H9 (cell line): ENCODE measurements at regions not wholly inside any gene's neighbourhood (a gene's known extent, or its start where the extent isn't known, plus 50 kb on each side); places are given as distances from the start of the nearest gene placed in this dataset.

ENCODE experiments used
- DNase-seq: peaks from one replicate; pipeline ENCODE4 v3.0.0-alpha.2; 2017
- H2AFZ ChIP-seq: one replicate; pipeline ENCODE4 v1.6.1; 2013; ENCODE audit warnings: mild to moderate bottlenecking, low read length, control low read depth, moderate library complexity
- H2AK5ac ChIP-seq: 2 replicates; pipeline ENCODE4 v1.6.1; 2013; ENCODE audit warnings: low read length, control low read depth, mixed read lengths; ENCODE audit not compliant: insufficient read length
- H2BK120ac ChIP-seq: one replicate; pipeline ENCODE4 v1.6.1; 2013; ENCODE audit warnings: low read depth, mild to moderate bottlenecking, low read length, control low read depth, inconsistent platforms; ENCODE audit not compliant: poor library complexity, severe bottlenecking
- H2BK12ac ChIP-seq: 2 replicates; pipeline ENCODE4 v1.6.1; 2013; ENCODE audit warnings: low read length, control low read depth, mixed read lengths, low read depth; ENCODE audit not compliant: insufficient read length
- H2BK15ac ChIP-seq: 2 replicates; pipeline ENCODE4 v1.6.1; 2013; ENCODE audit warnings: low read depth, low read length, control low read depth
- H2BK20ac ChIP-seq: one replicate; pipeline ENCODE4 v1.6.1; 2013; ENCODE audit warnings: low read depth, mild to moderate bottlenecking, low read length, control low read depth, inconsistent platforms; ENCODE audit not compliant: poor library complexity, severe bottlenecking
- H2BK5ac ChIP-seq: 2 replicates; pipeline ENCODE4 v1.6.1; 2013; ENCODE audit warnings: low read length, control low read depth, mixed read lengths; ENCODE audit not compliant: insufficient read length
- H3K14ac ChIP-seq: 2 replicates; pipeline ENCODE4 v1.6.1; 2013; ENCODE audit warnings: low read length, control low read depth; ENCODE audit not compliant: insufficient read depth
- H3K18ac ChIP-seq: 2 replicates; pipeline ENCODE4 v1.6.1; 2013; ENCODE audit warnings: low read depth, mild to moderate bottlenecking, mixed read lengths, low read length, control low read depth; ENCODE audit not compliant: insufficient read length
- H3K23ac ChIP-seq: 2 replicates; pipeline ENCODE4 v1.6.1; 2013; ENCODE audit warnings: low read length, control low read depth, mixed read lengths, low read depth; ENCODE audit not compliant: insufficient read length
- H3K23me2 ChIP-seq: 2 replicates; pipeline ENCODE4 v1.6.1; 2013; ENCODE audit warnings: low read depth, mild to moderate bottlenecking, mixed read lengths, low read length, control low read depth; ENCODE audit not compliant: insufficient read length, poor library complexity, severe bottlenecking
- H3K27ac ChIP-seq: 2 replicates; pipeline ENCODE4 v1.5.1; 2013; ENCODE audit warnings: low read length, control low read depth, mixed read lengths, low read depth; ENCODE audit not compliant: insufficient read length
- H3K27me3 ChIP-seq: 2 replicates; pipeline ENCODE4 v1.6.1; 2013; ENCODE audit warnings: low read length, control low read depth, inconsistent platforms; ENCODE audit not compliant: insufficient read depth
- H3K4ac ChIP-seq: 2 replicates; pipeline ENCODE4 v1.6.1; 2013; ENCODE audit warnings: low read depth, mild to moderate bottlenecking, control low read depth, inconsistent platforms, low read length, moderate library complexity
- H3K4me1 ChIP-seq: 2 replicates; pipeline ENCODE4 v1.6.1; 2013; ENCODE audit warnings: low read length, control low read depth, inconsistent platforms; ENCODE audit not compliant: insufficient read depth
- H3K4me2 ChIP-seq: 2 replicates; pipeline ENCODE4 v1.6.1; 2013; ENCODE audit warnings: low read length, control low read depth, mixed read lengths; ENCODE audit not compliant: insufficient read length, insufficient read depth
- H3K56ac ChIP-seq: 2 replicates; pipeline ENCODE4 v1.6.1; 2013; ENCODE audit warnings: low read depth, mild to moderate bottlenecking, mixed read lengths, low read length, control low read depth; ENCODE audit not compliant: insufficient read length
- H3K79me1 ChIP-seq: 2 replicates; pipeline ENCODE4 v1.6.1; 2013; ENCODE audit warnings: low read depth, mild to moderate bottlenecking, moderate library complexity, low read length, control low read depth, inconsistent platforms; ENCODE audit not compliant: insufficient read depth, poor library complexity, severe bottlenecking
- H3K79me2 ChIP-seq: 2 replicates; pipeline ENCODE4 v1.6.1; 2013; ENCODE audit warnings: low read length, control low read depth, inconsistent platforms; ENCODE audit not compliant: insufficient read depth
- H3K9ac ChIP-seq: 2 replicates; pipeline ENCODE4 v1.6.1; 2013; ENCODE audit warnings: low read length, control low read depth, mixed read lengths; ENCODE audit not compliant: insufficient read length; ENCODE audit errors: extremely low read depth
- H3K9me3 ChIP-seq: one replicate; pipeline ENCODE4 v1.6.1; 2013; ENCODE audit warnings: low read depth, low read length, inconsistent platforms; ENCODE audit not compliant: control insufficient read depth
- H3T11ph ChIP-seq: one replicate; pipeline ENCODE4 v1.6.1; 2013; ENCODE audit warnings: mild to moderate bottlenecking, low read length, control low read depth, inconsistent platforms
- H4K20me1 ChIP-seq: one replicate; pipeline ENCODE4 v1.6.1; 2013; ENCODE audit not compliant: control insufficient read depth, insufficient read length, insufficient read depth
- H4K5ac ChIP-seq: 2 replicates; pipeline ENCODE4 v1.6.1; 2013; ENCODE audit warnings: low read depth, mild to moderate bottlenecking, mixed read lengths, low read length, control low read depth; ENCODE audit not compliant: insufficient read length
- H4K8ac ChIP-seq: replicated peaks from 2 replicates; pipeline ENCODE4 v1.6.1; 2013; ENCODE audit warnings: low read length, control low read depth, mixed read lengths, low read depth; ENCODE audit not compliant: insufficient read length
- H4K91ac ChIP-seq: 2 replicates; pipeline ENCODE4 v1.6.1; 2013; ENCODE audit warnings: low read depth, mild to moderate bottlenecking, moderate library complexity, mixed read lengths, low read length, control low read depth; ENCODE audit not compliant: insufficient read length
- H3K27ac Mint-ChIP-seq, 3 experiments: 2 replicates in 2 of 3; 3 replicates in 1 of 3; pipeline ENCODE4 v1.8.0; 2020 to 2021; ENCODE audit warnings: mixed read lengths in 3 of 3, mild to moderate bottlenecking in 1 of 3, moderate library complexity in 1 of 3
- H3K27me3 Mint-ChIP-seq: 2 replicates; pipeline ENCODE4 v1.8.0; 2021; ENCODE audit warnings: low read depth, mild to moderate bottlenecking, moderate library complexity, mixed read lengths
- H3K36me3 Mint-ChIP-seq, 3 experiments: 2 replicates in 2 of 3; 3 replicates in 1 of 3; pipeline ENCODE4 v1.8.0; 2020 to 2021; ENCODE audit warnings: low read depth in 3 of 3, mixed read lengths in 3 of 3; ENCODE audit not compliant: insufficient read depth in 1 of 3
- H3K4me1 Mint-ChIP-seq, 2 experiments: 2 replicates each; pipeline ENCODE4 v1.8.0; 2020; ENCODE audit warnings: mixed read lengths in 2 of 2
- H3K4me3 Mint-ChIP-seq, 2 experiments: 2 replicates in 1 of 2; 3 replicates in 1 of 2; pipeline ENCODE4 v1.8.0; 2020 to 2021; ENCODE audit warnings: mild to moderate bottlenecking in 2 of 2, mixed read lengths in 2 of 2, moderate library complexity in 1 of 2
- H3K9me3 Mint-ChIP-seq, 2 experiments: 2 replicates in 1 of 2; 3 replicates in 1 of 2; pipeline ENCODE4 v1.8.0; 2020; ENCODE audit warnings: mild to moderate bottlenecking in 2 of 2, mixed read lengths in 2 of 2, moderate library complexity in 1 of 2
- CTCF ChIP-seq: fragments of 200-600 bp; sonication (generic); conservative IDR thresholded peaks from 3 replicates; pipeline ENCODE4 v1.8.0; 2021; ENCODE audit warnings: antibody characterized with exemption, mild to moderate bottlenecking
- WGBS: extraction: QIAGEN DNeasy Blood & Tissue Kit; methylation state at CpG from one replicate; pipeline ENCODE4 v1.1.7; 2013; ENCODE audit warnings: missing lambda C conversion rate, low lambda C conversion rate, mixed read lengths; ENCODE audit not compliant: insufficient read length; ENCODE audit errors: extremely low coverage; 5-methylcytosine and 5-hydroxymethylcytosine counted together

DNA sequence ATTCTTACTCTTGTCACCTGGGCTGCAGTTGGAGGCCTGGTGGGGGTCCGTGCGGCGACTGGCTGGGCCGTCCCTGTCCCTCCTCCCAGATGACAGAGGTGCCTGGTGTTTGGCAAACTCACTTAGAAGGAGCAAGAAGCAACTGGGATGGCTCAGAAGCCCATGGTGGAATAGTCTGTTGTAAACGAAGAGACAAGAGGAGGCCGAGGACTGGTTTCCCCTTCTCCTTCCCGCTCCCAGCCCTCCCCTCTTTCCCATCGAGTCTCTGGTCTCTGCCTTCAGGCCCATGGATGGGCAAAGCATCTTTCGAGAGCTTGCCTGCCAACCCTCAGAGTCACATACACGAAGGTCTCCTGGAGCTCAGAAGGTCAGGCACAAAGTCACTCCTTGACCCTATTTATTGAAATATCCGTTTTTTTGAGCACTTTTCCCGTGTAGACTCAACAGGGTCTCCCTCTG, 364.4 kb downstream of the SEC14L1 start:
- TF ChIP-seq CTCF = no peak
- Histone ChIP-seq H4K5ac (no peak overlapping the region), H4K20me1 (no peaks in the 10 kb centered on the region), H2AK5ac (no peak overlapping the region), H3K56ac (no peak overlapping the region), H2BK20ac (no peak overlapping the region), H3K23me2 (peaks cover 2% of the 10 kb centered on the region), H3K79me2 (no peaks in the 10 kb centered on the region), H3K9ac (no peak overlapping the region), H3K27ac (no peak overlapping the region), H2BK120ac (no peak overlapping the region), H2BK5ac (no peak overlapping the region), H2BK15ac (no peak overlapping the region), H3K23ac (no peak overlapping the region), H3K79me1 (no peaks in the 10 kb centered on the region), H3K4me2 (no peak overlapping the region), H3K14ac (no peak overlapping the region), H3K27me3 (no peaks in the 10 kb centered on the region), H3K4ac (no peak overlapping the region), H4K8ac (no peak overlapping the region), H3K18ac (no peak overlapping the region), H3T11ph (no peak overlapping the region), H2BK12ac (no peak overlapping the region), H3K4me1 (peaks cover 3% of the 10 kb centered on the region; the same call in 1 of the 2 replicates), H3K9me3 (no peaks in the 10 kb centered on the region), H2AFZ (no peak overlapping the region), H4K91ac (no peak overlapping the region)
- no peak for DNase-seq
- Mint-ChIP-seq H3K36me3 (peaks cover 11 to 19% (median 15%) of the 10 kb centered on the region in 3 experiments), H3K27me3 (no peaks in the 10 kb centered on the region; the same call in none of the 2 replicates), H3K9me3 (no peaks in the 10 kb centered on the region), H3K4me3 (no peak overlapping the region), H3K4me1 (peaks cover 11 to 15% of the 10 kb centered on the region in 2 experiments), H3K27ac (no peak overlapping the region)
- whole genome bisulfite sequencing = no CpG with 5 or more reads among the region's 12 CpGs
